ENCODE measurements at regions not wholly inside any gene's neighbourhood (a gene's known extent, or its start where the extent isn't known, plus 50 kb on each side); places are given as distances from the start of the nearest gene placed in this dataset.
"Not testable (repeated sequence)": the region's sequence is repeated elsewhere in the genome, so short reads cannot be mapped to it uniquely, and the experiment has no call there.

- DNase-seq (ENCODE audit: low read depth): no peak
These were observed 152.2 kb upstream of the PDE1C start for GRCh38 chr7:32222251-32222900.

- no peak for DNase-seq (ENCODE audit: low read depth)
These were observed 151.5 kb upstream of the PDE1C start for GRCh38 chr7:32221736-32222135.

GRCh38 chr7:32221056-32221455, 150.8 kb upstream of the PDE1C start:
- no peak for DNase-seq (ENCODE audit: low read depth)

DNA sequence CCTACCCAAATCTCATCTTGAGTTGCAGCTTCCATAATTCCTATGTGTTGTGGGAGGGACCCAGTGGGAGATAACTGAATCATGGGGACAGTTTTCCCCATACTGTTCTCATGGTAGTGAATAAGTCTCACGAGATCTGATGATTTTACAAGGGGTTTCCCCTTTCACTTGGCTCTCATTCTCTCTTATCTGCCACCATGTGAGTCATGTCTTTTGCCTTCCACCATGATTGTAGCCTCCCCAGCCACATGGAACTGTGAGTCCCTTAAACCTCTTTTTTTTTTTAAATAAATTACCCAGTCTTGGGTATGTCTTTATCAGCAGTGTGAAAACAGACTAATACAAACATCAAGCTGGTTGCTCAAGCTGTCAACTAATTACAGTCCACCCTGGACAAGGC, 149.6 kb upstream of the PDE1C start:
- DNase-seq (ENCODE audit: low read depth): not testable (repeated sequence)

- DNase-seq (ENCODE audit: low read depth): no peak
These were observed 149.2 kb upstream of the PDE1C start for GRCh38 chr7:32219416-32219815.

GRCh38 chr7:32218741-32219288, 148.6 kb upstream of the PDE1C start:
- DNase-seq (ENCODE audit: low read depth): no peak

GRCh38 chr7:32218154-32218467, 147.9 kb upstream of the PDE1C start:
- DNase-seq (ENCODE audit: low read depth): no peak

DNA sequence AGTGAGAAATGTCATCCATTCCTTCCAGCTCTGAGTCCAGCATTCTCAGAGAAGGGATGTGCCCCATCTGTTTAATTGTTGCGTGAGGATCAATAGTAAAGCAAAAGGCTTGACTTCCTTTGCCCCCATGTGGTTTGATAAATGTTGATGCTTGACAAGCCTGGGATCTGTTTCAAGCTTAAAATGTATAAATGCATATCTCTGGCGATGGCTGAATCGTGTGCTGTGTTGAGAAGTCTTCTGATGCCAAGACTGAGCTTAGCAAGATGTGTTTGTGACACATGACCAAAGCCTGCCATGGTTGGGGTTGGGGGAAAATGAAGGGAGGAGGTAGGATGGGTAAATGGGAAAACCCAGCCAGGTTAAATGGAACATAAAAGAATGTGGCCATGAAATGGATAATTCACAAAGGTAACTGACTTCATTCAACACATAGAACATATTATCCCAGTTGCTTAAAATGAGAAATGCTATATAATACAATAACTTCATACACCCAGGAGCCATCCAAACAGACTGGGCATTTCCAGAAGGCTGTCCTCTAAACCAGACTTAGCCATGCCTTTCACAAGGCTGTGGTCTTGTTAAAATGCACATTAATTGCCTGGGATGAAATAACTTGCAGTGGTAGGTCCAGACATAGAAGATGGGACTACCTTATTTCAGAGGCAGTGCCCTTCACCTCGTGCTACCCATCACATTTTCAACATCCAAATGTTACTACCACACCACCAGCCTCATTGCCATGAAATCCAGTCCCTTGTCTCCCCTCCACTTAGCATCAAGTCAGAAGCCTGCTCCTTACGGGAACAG, 147.3 kb upstream of the PDE1C start:
- DNase-seq (ENCODE audit: low read depth): no peak

DNA sequence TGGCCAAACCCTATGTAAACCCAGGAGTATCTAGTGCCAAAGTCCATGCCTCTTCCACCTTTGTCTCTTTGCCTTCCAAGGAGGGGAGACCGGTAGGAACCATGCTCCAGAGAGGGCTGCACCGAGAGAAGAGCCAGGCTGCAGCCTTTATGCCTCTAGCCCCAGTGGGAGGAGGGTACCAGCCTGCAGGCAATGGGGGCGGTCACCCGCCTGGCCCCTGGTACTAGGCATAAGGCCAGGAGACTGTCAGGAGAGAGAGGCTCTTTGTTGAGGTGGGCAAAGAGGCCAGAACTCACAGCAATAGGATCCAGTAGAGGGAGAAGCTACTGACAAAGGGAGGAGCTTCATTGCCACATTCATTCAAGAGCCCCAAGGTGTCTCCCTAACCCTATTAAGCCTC, 146.6 kb upstream of the PDE1C start:
- no peak for DNase-seq (ENCODE audit: low read depth)

- no peak for DNase-seq (ENCODE audit: low read depth)
These were observed 145.5 kb upstream of the PDE1C start for GRCh38 chr7:32215697-32216096.

DNA sequence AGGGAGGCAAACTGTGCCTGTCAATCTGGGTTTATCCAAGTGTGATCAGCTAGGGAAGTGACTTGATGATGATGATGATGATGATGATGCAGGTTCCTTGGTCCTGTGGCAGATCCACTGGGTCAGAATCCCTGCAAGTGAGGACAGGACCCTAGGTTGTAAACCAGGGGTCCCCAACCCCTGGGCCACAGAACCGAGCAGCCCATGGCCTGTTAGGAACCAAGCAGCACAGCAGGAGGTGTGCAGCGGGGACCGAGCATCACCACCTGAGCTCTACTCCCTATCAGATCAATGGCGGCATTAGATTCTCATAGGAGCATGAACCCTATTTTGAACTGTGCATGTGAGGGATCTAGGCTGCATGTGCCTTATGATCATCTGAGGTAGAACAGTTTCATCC, 144.7 kb upstream of the PDE1C start:
- DNase-seq (ENCODE audit: low read depth): no peak

- no peak for DNase-seq (ENCODE audit: low read depth)
These were observed 142.1 kb upstream of the PDE1C start for GRCh38 chr7:32212321-32212720.

- DNase-seq (ENCODE audit: low read depth): no peak
These were observed 136.8 kb upstream of the PDE1C start for GRCh38 chr7:32206987-32207386.

GRCh38 chr7:32206488-32206887, 136.3 kb upstream of the PDE1C start:
- no peak for DNase-seq (ENCODE audit: low read depth)

DNA sequence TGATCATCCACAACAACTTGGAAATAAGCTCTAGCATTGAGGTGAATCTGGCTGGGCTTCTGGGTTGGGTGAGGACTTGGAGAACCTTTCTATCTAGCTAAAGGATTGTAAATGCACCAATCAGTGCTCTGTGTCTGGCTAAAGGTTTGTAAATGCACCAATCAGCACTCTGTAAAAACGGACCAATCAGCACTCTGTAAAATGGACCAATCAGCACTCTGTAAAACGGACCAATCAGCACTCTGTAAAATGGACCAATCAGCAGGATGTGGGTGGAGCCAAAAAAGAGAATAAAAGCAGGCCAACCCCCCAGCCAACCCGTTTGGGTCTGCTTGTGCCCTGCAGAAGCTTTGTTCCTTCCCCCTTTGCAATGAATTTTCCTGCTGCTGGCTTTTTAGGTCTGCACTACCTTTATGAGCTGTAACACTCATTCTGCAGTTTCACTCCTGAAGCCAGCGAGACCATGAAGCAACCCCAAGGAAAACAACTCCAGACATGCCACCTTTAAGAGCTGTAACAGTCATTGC, 135.2 kb upstream of the PDE1C start:
- not testable (repeated sequence) for DNase-seq (ENCODE audit: low read depth)

GRCh38 chr7:32204361-32205018, 134.3 kb upstream of the PDE1C start:
- peak; percentile 91 for DNase-seq (ENCODE audit: low read depth)

DNA sequence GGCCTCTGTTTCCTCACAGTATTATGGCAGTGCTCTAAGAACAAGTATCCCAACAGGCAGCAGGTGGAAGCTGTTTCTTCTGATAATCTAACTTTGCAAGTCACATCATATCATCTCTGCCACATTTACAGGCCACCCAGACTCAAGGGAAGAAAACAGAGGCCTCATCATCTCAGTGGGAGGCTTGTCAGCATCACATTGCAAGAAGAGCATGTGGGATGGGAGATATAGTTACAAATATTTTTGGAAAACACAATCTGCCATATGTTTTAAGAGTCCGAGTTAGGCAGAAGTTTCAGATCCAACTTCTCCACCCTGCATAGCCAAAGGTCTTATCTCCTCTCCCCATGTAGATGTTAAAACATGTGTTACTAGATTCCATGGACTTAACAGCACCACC, 130.4 kb upstream of the PDE1C start:
- DNase-seq (ENCODE audit: low read depth): no peak

GRCh38 chr7:32194537-32194936, 124.3 kb upstream of the PDE1C start:
- no peak for DNase-seq (ENCODE audit: low read depth)

DNA sequence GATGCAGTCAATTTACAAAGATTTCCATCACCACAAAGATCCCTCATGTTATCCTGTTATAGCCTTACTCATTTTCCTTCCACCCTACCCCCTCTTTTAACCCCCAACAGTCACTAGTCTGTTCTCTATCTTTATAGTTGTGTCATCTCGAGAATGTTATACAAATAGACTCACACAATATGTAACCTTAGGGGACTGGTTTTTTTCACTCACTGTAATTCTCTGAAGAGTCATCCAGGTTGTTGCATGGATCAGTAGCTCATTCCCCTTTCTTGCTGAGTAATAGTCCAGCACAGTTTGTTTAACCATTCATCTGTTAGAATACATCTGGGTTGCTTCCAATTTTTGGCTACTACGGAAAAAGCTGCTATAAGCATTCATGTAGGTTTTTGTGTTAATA, 121.1 kb upstream of the PDE1C start:
- no peak for DNase-seq (ENCODE audit: low read depth)

GRCh38 chr7:32179567-32179966, 109.4 kb upstream of the PDE1C start:
- DNase-seq (ENCODE audit: low read depth): no peak

DNA sequence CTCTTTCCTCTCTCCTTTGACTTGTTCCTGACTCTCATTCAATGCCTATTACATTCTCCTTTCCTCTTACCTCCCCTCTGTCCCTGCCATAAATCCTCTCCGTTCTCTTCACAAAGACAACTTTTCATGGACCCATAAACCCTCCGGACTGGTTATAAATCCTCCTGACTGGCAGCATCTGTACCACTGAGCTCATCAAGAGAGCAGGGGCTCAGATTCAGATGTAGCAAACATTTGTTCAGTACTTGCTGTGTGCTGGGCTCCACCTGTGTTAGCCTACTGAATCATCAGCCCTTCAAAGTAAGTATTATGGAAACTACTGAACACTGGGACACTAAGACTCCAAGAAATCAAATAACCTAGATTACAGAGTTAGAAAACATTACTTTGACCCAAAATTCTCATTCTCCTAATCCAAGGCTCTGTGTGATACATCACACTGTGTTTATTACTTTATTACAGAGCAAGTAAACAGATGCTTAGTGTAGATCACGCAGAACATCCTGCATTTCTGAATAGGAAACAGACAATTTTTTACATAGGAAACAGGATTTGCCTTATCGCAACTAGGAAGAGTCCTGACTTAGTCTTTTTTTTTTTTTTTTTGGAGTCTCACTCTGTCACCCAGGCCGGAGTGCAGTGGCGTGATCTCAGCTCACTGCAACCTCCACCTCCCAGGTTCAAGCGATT, 108.6 kb upstream of the PDE1C start:
- no peak for DNase-seq (ENCODE audit: low read depth)

- DNase-seq (ENCODE audit: low read depth): no peak
These were observed 107.0 kb upstream of the PDE1C start for GRCh38 chr7:32177232-32177631.

All from stromal cell of bone marrow (primary cell).